ENCODE measurements at regions not wholly inside any gene's neighbourhood (a gene's known extent, or its start where the extent isn't known, plus 50 kb on each side); places are given as distances from the start of the nearest gene placed in this dataset.
"Not testable (repeated sequence)": the region's sequence is repeated elsewhere in the genome, so short reads cannot be mapped to it uniquely, and the experiment has no call there.

GRCh38 chr4:78689700-78690323 is 86.3 kb upstream of the BMP2K start:
- no peak for DNase-seq
- in situ Hi-C loops (cut with HindIII; ENCODE audit: low pct_ligation_motif_present, low pct_unique_long_range_greater_than_20kb, low sequenced_read_pairs), result no loop called here

GRCh38 chr4:78691334-78691754 is 84.8 kb upstream of the BMP2K start:
- no peak for DNase-seq
- in situ Hi-C loops (cut with HindIII; ENCODE audit: low pct_ligation_motif_present, low pct_unique_long_range_greater_than_20kb, low sequenced_read_pairs), result no loop called here

- no peak for DNase-seq
- in situ Hi-C loops (cut with HindIII; ENCODE audit: low pct_ligation_motif_present, low pct_unique_long_range_greater_than_20kb, low sequenced_read_pairs), result no loop called here
Measured at GRCh38 chr4:78691971-78692821, 84.0 kb upstream of the BMP2K start.

- no peak for DNase-seq
Measured at GRCh38 chr4:78692822-78693170, 83.4 kb upstream of the BMP2K start.

GRCh38 chr4:78693777-78694456 is 82.2 kb upstream of the BMP2K start:
- DNase-seq, result no peak
- in situ Hi-C loops (cut with HindIII; ENCODE audit: low pct_ligation_motif_present, low pct_unique_long_range_greater_than_20kb, low sequenced_read_pairs), result no loop called here

More at GRCh38 chr4:78692822-78693170, 83.4 kb upstream of the BMP2K start:
- in situ Hi-C loops (cut with HindIII; ENCODE audit: low pct_ligation_motif_present, low pct_unique_long_range_greater_than_20kb, low sequenced_read_pairs), result no loop called here

GRCh38 chr4:78694457-78694787 is 81.7 kb upstream of the BMP2K start:
- in situ Hi-C loops (cut with HindIII; ENCODE audit: low pct_ligation_motif_present, low pct_unique_long_range_greater_than_20kb, low sequenced_read_pairs), result no loop called here
- DNase-seq, result no peak

- in situ Hi-C loops (cut with HindIII; ENCODE audit: low pct_ligation_motif_present, low pct_unique_long_range_greater_than_20kb, low sequenced_read_pairs), result no loop called here
- DNase-seq, result no peak
Measured at GRCh38 chr4:78695910-78696309, 80.2 kb upstream of the BMP2K start.

GRCh38 chr4:78703079-78703478 is 73.1 kb upstream of the BMP2K start:
- no peak for DNase-seq
- in situ Hi-C loops (cut with HindIII; ENCODE audit: low pct_ligation_motif_present, low pct_unique_long_range_greater_than_20kb, low sequenced_read_pairs), result no loop called here

GRCh38 chr4:78704317-78704716 is 71.8 kb upstream of the BMP2K start:
- in situ Hi-C loops (cut with HindIII; ENCODE audit: low pct_ligation_motif_present, low pct_unique_long_range_greater_than_20kb, low sequenced_read_pairs), result no loop called here
- DNase-seq, result no peak

GRCh38 chr4:78704981-78705683 is 71.0 kb upstream of the BMP2K start:
- in situ Hi-C loops (cut with HindIII; ENCODE audit: low pct_ligation_motif_present, low pct_unique_long_range_greater_than_20kb, low sequenced_read_pairs), result no loop called here
- DNase-seq, result peak; percentile 21

GRCh38 chr4:78706302-78706701 is 69.8 kb upstream of the BMP2K start:
- DNase-seq, result no peak
- in situ Hi-C loops (cut with HindIII; ENCODE audit: low pct_ligation_motif_present, low pct_unique_long_range_greater_than_20kb, low sequenced_read_pairs), result no loop called here

GRCh38 chr4:78707268-78707667 is 68.9 kb upstream of the BMP2K start:
- in situ Hi-C loops (cut with HindIII; ENCODE audit: low pct_ligation_motif_present, low pct_unique_long_range_greater_than_20kb, low sequenced_read_pairs), result no loop called here

GRCh38 chr4:78707793-78708192 is 68.4 kb upstream of the BMP2K start:
- peak; percentile 25 for DNase-seq
- in situ Hi-C loops (cut with HindIII; ENCODE audit: low pct_ligation_motif_present, low pct_unique_long_range_greater_than_20kb, low sequenced_read_pairs), result no loop called here

More at GRCh38 chr4:78707268-78707667, 68.9 kb upstream of the BMP2K start:
- DNase-seq, result no peak

GRCh38 chr4:78710536-78710935 is 65.6 kb upstream of the BMP2K start:
- no peak for DNase-seq
- in situ Hi-C loops (cut with HindIII; ENCODE audit: low pct_ligation_motif_present, low pct_unique_long_range_greater_than_20kb, low sequenced_read_pairs), result no loop called here

GRCh38 chr4:78711676-78712075 is 64.5 kb upstream of the BMP2K start:
- in situ Hi-C loops (cut with HindIII; ENCODE audit: low pct_ligation_motif_present, low pct_unique_long_range_greater_than_20kb, low sequenced_read_pairs), result no loop called here
- DNase-seq, result no peak

GRCh38 chr4:78714598-78714997 is 61.6 kb upstream of the BMP2K start:
- not testable (repeated sequence) for DNase-seq

GRCh38 chr4:78715372-78715771 is 60.8 kb upstream of the BMP2K start:
- in situ Hi-C loops (cut with HindIII; ENCODE audit: low pct_ligation_motif_present, low pct_unique_long_range_greater_than_20kb, low sequenced_read_pairs); DNase-seq: not testable (repeated sequence)

More at GRCh38 chr4:78714598-78714997, 61.6 kb upstream of the BMP2K start:
- in situ Hi-C loops (cut with HindIII; ENCODE audit: low pct_ligation_motif_present, low pct_unique_long_range_greater_than_20kb, low sequenced_read_pairs), result not testable (repeated sequence)

GRCh38 chr4:78717712-78718111 is 58.4 kb upstream of the BMP2K start:
- in situ Hi-C loops (cut with HindIII; ENCODE audit: low pct_ligation_motif_present, low pct_unique_long_range_greater_than_20kb, low sequenced_read_pairs); DNase-seq: not testable (repeated sequence)

- in situ Hi-C loops (cut with HindIII; ENCODE audit: low pct_ligation_motif_present, low pct_unique_long_range_greater_than_20kb, low sequenced_read_pairs), result no loop called here
- DNase-seq, result no peak
Measured at GRCh38 chr4:78720204-78720603, 55.9 kb upstream of the BMP2K start.

All from ACHN (cell line).